KMS-11 (cell line): ENCODE measurements at regions not wholly inside any gene's neighbourhood (a gene's known extent, or its start where the extent isn't known, plus 50 kb on each side); places are given as distances from the start of the nearest gene placed in this dataset.

Experiments used
- H2AFZ ChIP-seq: fragments of 200-600 bp; sonication (generic); 2 replicates; pipeline ENCODE4 v1.6.1; 2016; ENCODE audit warnings: antibody characterized with exemption, mixed run types, low read depth
- H3K27ac ChIP-seq: fragments of 200-600 bp; sonication (generic); 2 replicates; pipeline ENCODE4 v1.6.1; 2016; ENCODE audit warnings: mild to moderate bottlenecking, mixed run types
- H3K27me3 ChIP-seq: fragments of 200-600 bp; sonication (generic); 2 replicates; pipeline ENCODE4 v1.6.1; 2017; ENCODE audit warnings: mild to moderate bottlenecking, low read depth, mixed run types, moderate library complexity; ENCODE audit not compliant: insufficient read depth
- H3K36me3 ChIP-seq: fragments of 200-600 bp; sonication (generic); 2 replicates; pipeline ENCODE4 v1.6.1; 2017; ENCODE audit warnings: mild to moderate bottlenecking, mixed run types; ENCODE audit not compliant: insufficient read depth
- H3K4me1 ChIP-seq: fragments of 200-600 bp; sonication (generic); 2 replicates; pipeline ENCODE4 v1.6.1; 2016; ENCODE audit warnings: mild to moderate bottlenecking, low read depth, mixed run types; ENCODE audit not compliant: poor library complexity, severe bottlenecking
- H3K4me2 ChIP-seq: fragments of 200-600 bp; sonication (generic); 2 replicates; pipeline ENCODE4 v1.7.0; 2016; ENCODE audit warnings: mild to moderate bottlenecking, mixed run types
- H3K4me3 ChIP-seq: fragments of 200-600 bp; sonication (generic); IDR thresholded peaks from 2 replicates; pipeline ENCODE4 v1.6.1; 2017; ENCODE audit warnings: low read depth, low read length, mixed read lengths; ENCODE audit not compliant: insufficient read depth
- H3K79me2 ChIP-seq: fragments of 200-600 bp; sonication (generic); 2 replicates; pipeline ENCODE4 v1.6.1; 2016; ENCODE audit warnings: low read depth, mixed run types; ENCODE audit not compliant: insufficient read depth
- H3K9ac ChIP-seq: fragments of 200-600 bp; sonication (generic); 2 replicates; pipeline ENCODE4 v1.6.1; 2016; ENCODE audit warnings: mild to moderate bottlenecking, mixed run types
- H4K20me1 ChIP-seq: fragments of 200-600 bp; sonication (generic); 2 replicates; pipeline ENCODE4 v1.6.1; 2016; ENCODE audit warnings: mild to moderate bottlenecking, mixed run types; ENCODE audit not compliant: insufficient read depth
- CTCF ChIP-seq: fragments of 200-600 bp; sonication (generic); conservative IDR thresholded peaks from 2 replicates; pipeline ENCODE4 v1.6.1; 2017; ENCODE audit warnings: low read depth, mild to moderate bottlenecking, antibody characterized with exemption, low read length, moderate library complexity, mixed read lengths

GRCh38 chr3:166283840-166284239 lies 446.6 kb upstream of the BCHE start:
- H4K20me1 ChIP-seq, result no peaks in the 10 kb centered on the region
- H3K27ac ChIP-seq, result no peak overlapping the region
- no peak overlapping the region for H2AFZ ChIP-seq
- H3K4me3 ChIP-seq, result no peak overlapping the region
- no peaks in the 10 kb centered on the region for H3K27me3 ChIP-seq
- no peak for TF ChIP-seq CTCF
- H3K9ac ChIP-seq, result no peak overlapping the region
- no peaks in the 10 kb centered on the region for H3K4me1 ChIP-seq
- no peak overlapping the region for H3K4me2 ChIP-seq
- no peaks in the 10 kb centered on the region for H3K79me2 ChIP-seq
- H3K36me3 ChIP-seq, result no peaks in the 10 kb centered on the region

- Histone ChIP-seq H3K27me3 (no peaks in the 10 kb centered on the region), H2AFZ (no peak overlapping the region), H4K20me1 (no peaks in the 10 kb centered on the region), H3K4me1 (no peaks in the 10 kb centered on the region), H3K9ac (no peak overlapping the region), H3K36me3 (no peaks in the 10 kb centered on the region), H3K79me2 (no peaks in the 10 kb centered on the region), H3K4me2 (no peak overlapping the region), H3K4me3 (no peak overlapping the region), H3K27ac (no peak overlapping the region)
- no peak for TF ChIP-seq CTCF
Observed at GRCh38 chr3:166282931-166283330, 445.7 kb upstream of the BCHE start.

GRCh38 chr3:166279636-166280035 lies 442.4 kb upstream of the BCHE start:
- Histone ChIP-seq H2AFZ (no peak overlapping the region), H3K36me3 (no peaks in the 10 kb centered on the region), H3K27me3 (no peaks in the 10 kb centered on the region), H3K27ac (no peak overlapping the region), H3K79me2 (no peaks in the 10 kb centered on the region), H3K4me3 (no peak overlapping the region), H4K20me1 (no peaks in the 10 kb centered on the region), H3K4me1 (no peaks in the 10 kb centered on the region), H3K9ac (no peak overlapping the region), H3K4me2 (no peak overlapping the region)
- no peak for TF ChIP-seq CTCF

GRCh38 chr3:166275024-166275390 lies 437.8 kb upstream of the BCHE start:
- no peaks in the 10 kb centered on the region for H4K20me1 ChIP-seq
- H3K36me3 ChIP-seq, result no peaks in the 10 kb centered on the region
- H3K4me2 ChIP-seq, result no peak overlapping the region
- H3K79me2 ChIP-seq, result no peaks in the 10 kb centered on the region
- no peak for TF ChIP-seq CTCF
- no peaks in the 10 kb centered on the region for H3K27me3 ChIP-seq
- no peak overlapping the region for H2AFZ ChIP-seq
- H3K4me1 ChIP-seq, result no peaks in the 10 kb centered on the region
- no peak overlapping the region for H3K9ac ChIP-seq
- H3K4me3 ChIP-seq, result no peak overlapping the region
- no peak overlapping the region for H3K27ac ChIP-seq
